ENCODE measurements at regions not wholly inside any gene's neighbourhood (a gene's known extent, or its start where the extent isn't known, plus 50 kb on each side); places are given as distances from the start of the nearest gene placed in this dataset.

DNA sequence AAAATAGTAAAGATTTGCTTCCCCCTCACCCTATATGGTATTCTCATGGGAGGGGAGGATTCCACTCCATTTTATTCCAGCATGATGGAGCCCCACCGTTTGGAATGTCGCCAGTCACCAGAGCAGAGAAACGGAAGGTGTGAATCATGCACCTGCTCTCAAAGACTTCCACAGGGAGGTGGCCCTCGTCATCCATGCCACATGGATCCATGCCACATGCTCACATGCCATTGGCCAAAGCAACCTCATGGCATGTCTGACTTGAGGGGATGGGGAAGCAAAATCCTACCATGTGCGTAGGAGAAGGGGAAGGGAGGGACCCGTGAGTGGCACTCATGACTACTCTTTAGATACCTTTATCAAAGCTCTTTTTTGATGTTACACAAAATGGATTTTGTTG, 256.0 kb downstream of the SKAP2 start:
- no peak for TF ChIP-seq EP300 (IDR thresholded peaks at IDR 0.05; ENCODE audit: borderline replicate concordance)
- TF ChIP-seq, protein P1, sequence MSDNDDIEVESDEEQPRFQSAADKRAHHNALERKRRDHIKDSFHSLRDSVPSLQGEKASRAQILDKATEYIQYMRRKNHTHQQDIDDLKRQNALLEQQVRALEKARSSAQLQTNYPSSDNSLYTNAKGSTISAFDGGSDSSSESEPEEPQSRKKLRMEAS (IDR thresholded peaks at IDR 0.05) = no peak
- TF ChIP-seq TAF1 (IDR thresholded peaks at IDR 0.05; ENCODE audit: low read depth) = no peak
- TF ChIP-seq CEBPB (IDR thresholded peaks at IDR 0.05) = no peak
- TF ChIP-seq NFIC (IDR thresholded peaks at IDR 0.05) = no peak
- no peak for TF ChIP-seq RAD21 (IDR thresholded peaks at IDR 0.05; ENCODE audit: low read depth)
- TF ChIP-seq YY1 (IDR thresholded peaks at IDR 0.05; ENCODE audit: low read depth) = no peak
- TF ChIP-seq, protein P2, sequence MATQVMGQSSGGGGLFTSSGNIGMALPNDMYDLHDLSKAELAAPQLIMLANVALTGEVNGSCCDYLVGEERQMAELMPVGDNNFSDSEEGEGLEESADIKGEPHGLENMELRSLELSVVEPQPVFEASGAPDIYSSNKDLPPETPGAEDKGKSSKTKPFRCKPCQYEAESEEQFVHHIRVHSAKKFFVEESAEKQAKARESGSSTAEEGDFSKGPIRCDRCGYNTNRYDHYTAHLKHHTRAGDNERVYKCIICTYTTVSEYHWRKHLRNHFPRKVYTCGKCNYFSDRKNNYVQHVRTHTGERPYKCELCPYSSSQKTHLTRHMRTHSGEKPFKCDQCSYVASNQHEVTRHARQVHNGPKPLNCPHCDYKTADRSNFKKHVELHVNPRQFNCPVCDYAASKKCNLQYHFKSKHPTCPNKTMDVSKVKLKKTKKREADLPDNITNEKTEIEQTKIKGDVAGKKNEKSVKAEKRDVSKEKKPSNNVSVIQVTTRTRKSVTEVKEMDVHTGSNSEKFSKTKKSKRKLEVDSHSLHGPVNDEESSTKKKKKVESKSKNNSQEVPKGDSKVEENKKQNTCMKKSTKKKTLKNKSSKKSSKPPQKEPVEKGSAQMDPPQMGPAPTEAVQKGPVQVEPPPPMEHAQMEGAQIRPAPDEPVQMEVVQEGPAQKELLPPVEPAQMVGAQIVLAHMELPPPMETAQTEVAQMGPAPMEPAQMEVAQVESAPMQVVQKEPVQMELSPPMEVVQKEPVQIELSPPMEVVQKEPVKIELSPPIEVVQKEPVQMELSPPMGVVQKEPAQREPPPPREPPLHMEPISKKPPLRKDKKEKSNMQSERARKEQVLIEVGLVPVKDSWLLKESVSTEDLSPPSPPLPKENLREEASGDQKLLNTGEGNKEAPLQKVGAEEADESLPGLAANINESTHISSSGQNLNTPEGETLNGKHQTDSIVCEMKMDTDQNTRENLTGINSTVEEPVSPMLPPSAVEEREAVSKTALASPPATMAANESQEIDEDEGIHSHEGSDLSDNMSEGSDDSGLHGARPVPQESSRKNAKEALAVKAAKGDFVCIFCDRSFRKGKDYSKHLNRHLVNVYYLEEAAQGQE (IDR thresholded peaks at IDR 0.05; ENCODE audit: low read depth) = no peak
- no peak for TF ChIP-seq TCF12 (IDR thresholded peaks at IDR 0.05; ENCODE audit: low read depth)

Measured in Ishikawa (cell line).